WERI-Rb-1 (cell line): ENCODE measurements at regions not wholly inside any gene's neighbourhood (a gene's known extent, or its start where the extent isn't known, plus 50 kb on each side); places are given as distances from the start of the nearest gene placed in this dataset.

Experiments
- DNase-seq: peaks from one replicate; pipeline ENCODE4 v3.0.0-alpha.2; 2020
- H3K27ac ChIP-seq: fragments of 250-450 bp; sonication (Bioruptor Pico); 2 replicates; pipeline ENCODE4 v1.5.1; 2020; ENCODE audit warnings: mild to moderate bottlenecking, moderate library complexity
- H3K27me3 ChIP-seq: fragments of 250-450 bp; sonication (Bioruptor Pico); 2 replicates; pipeline ENCODE4 v1.5.1; 2021; ENCODE audit warnings: mild to moderate bottlenecking, low read depth, moderate library complexity; ENCODE audit not compliant: insufficient read depth, severe bottlenecking
- H3K36me3 ChIP-seq: fragments of 250-450 bp; sonication (Bioruptor Pico); 2 replicates; pipeline ENCODE4 v1.5.1; 2020; ENCODE audit warnings: mild to moderate bottlenecking, moderate library complexity
- H3K4me3 ChIP-seq: 2 replicates; pipeline ENCODE4 v1.5.1; 2011; ENCODE audit warnings: low read depth, mild to moderate bottlenecking, control low read depth, low read length
- H3K9me3 ChIP-seq: fragments of 250-450 bp; sonication (Bioruptor Pico); 2 replicates; pipeline ENCODE4 v1.5.1; 2021; ENCODE audit warnings: mild to moderate bottlenecking, moderate library complexity; ENCODE audit not compliant: severe bottlenecking
- TF ChIP-seq, protein P1 (sequence below): IDR thresholded peaks from 2 replicates; pipeline ENCODE4 v1.5.1; 2011; ENCODE audit warnings: low read depth, mild to moderate bottlenecking, control low read depth, inconsistent platforms, low read length

DNA sequence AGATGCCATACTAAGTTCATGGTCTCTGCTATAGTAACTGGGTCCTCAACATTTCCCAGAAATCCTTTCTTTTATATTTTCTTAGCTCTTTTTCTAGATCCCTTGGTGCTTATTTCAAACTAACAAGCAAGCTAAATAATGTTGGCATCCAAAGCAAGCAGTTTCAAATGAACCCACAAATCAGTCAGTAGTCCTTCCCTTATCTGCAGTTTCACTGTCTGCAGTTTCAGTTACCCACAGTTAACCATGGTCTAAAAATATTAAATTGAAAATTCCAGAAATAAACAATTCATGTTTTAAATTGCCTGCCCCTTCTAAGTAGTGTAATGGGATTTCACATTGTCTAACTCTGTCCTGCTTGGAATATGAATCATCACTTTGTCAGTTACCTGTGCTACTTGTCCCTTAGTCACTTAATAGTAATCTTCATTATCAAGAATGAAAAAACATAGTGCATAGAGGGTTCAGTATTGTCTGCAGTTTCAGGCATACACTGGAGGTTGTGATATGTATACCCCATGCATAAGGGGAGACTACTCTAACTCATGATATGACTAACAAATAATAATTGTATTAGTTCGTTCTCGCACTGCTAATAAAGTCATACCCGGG, 633.7 kb downstream of the MECOM start:
- Histone ChIP-seq H3K4me3 (no peak overlapping the region), H3K27ac (no peak overlapping the region), H3K9me3 (no peaks in the 10 kb centered on the region), H3K27me3 (no peaks in the 10 kb centered on the region), H3K36me3 (no peaks in the 10 kb centered on the region)
- no peak for DNase-seq
- TF ChIP-seq, protein P1, sequence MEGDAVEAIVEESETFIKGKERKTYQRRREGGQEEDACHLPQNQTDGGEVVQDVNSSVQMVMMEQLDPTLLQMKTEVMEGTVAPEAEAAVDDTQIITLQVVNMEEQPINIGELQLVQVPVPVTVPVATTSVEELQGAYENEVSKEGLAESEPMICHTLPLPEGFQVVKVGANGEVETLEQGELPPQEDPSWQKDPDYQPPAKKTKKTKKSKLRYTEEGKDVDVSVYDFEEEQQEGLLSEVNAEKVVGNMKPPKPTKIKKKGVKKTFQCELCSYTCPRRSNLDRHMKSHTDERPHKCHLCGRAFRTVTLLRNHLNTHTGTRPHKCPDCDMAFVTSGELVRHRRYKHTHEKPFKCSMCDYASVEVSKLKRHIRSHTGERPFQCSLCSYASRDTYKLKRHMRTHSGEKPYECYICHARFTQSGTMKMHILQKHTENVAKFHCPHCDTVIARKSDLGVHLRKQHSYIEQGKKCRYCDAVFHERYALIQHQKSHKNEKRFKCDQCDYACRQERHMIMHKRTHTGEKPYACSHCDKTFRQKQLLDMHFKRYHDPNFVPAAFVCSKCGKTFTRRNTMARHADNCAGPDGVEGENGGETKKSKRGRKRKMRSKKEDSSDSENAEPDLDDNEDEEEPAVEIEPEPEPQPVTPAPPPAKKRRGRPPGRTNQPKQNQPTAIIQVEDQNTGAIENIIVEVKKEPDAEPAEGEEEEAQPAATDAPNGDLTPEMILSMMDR = no peak

DNA sequence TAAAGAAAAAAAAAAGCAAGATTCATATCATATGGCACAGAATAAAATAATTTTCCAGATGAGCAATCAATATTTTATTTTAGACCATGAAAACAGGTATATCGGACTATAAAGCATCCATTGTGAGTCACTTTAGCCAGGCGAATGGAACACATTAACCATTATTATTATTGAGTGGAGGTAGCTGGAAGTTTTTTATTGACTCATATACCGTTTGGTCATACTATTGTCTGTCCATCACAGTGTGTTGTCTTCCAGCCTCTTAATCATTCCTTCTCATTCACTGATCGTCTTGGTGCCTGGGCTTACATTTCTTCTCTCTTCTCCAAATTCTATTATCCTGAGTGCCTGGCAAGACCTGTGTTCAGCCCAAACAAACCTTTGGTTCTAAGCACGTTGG, 634.8 kb downstream of the MECOM start:
- Histone ChIP-seq H3K36me3 (no peaks in the 10 kb centered on the region), H3K4me3 (no peak overlapping the region), H3K27ac (no peak overlapping the region), H3K9me3 (no peaks in the 10 kb centered on the region), H3K27me3 (no peaks in the 10 kb centered on the region)
- DNase-seq = no peak
- TF ChIP-seq, protein P1 = no peak

DNA sequence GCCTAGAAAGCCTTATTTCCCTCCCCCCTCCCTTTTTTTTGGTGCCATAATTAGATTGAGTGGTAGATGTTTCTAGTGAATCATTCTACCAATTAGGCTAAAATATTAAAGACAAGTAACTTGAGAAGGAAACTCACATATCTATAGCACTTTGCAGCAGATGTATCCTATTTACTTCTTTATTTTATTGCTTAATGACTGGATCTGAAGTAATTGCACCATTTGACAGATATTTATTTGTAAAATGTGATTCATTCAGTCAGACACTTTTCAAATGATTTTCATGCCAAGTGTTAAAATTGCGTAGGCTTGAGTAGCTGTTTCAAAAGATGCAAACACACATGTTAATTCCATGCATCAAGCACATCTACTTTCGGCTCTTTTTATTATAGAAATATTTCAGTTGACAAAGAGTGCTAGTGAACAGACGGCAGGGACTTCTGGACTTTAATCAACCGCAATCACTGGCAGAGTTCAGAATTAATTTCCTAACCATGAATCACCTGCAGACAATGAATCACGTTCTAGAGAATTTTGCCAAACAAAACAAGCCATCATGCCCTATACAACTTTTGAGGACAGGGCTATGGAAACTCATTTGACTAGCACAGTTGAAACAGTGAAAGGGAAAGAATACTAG, 636.8 kb downstream of the MECOM start:
- no peak overlapping the region for H3K4me3 ChIP-seq
- H3K27me3 ChIP-seq = no peaks in the 10 kb centered on the region
- TF ChIP-seq, protein P1 = no peak
- no peak overlapping the region for H3K27ac ChIP-seq
- H3K36me3 ChIP-seq = no peaks in the 10 kb centered on the region
- H3K9me3 ChIP-seq = no peaks in the 10 kb centered on the region
- DNase-seq = no peak

DNA sequence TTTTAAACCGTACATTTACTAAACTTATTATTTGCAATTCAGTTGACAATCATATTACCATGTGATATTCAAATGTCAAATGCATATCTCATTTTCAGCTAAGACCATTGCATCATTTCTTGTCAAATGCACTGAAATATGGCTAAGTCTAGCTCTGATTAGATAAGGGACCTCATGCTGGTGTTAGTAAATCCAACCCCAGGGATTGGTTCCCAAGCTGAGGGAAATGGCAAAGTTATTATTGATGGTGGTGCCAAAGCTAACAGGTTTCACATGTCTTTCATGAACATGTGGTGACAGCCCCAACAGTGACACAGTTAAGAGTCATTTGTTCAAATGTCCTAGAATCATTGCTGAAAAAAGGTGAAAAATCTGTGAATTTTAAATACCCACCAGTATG, 641.1 kb downstream of the MECOM start:
- TF ChIP-seq, protein P1 = no peak
- no peak overlapping the region for H3K4me3 ChIP-seq
- no peak overlapping the region for H3K27ac ChIP-seq
- DNase-seq = no peak
- no peaks in the 10 kb centered on the region for H3K9me3 ChIP-seq
- H3K27me3 ChIP-seq = no peaks in the 10 kb centered on the region
- H3K36me3 ChIP-seq = no peaks in the 10 kb centered on the region

DNA sequence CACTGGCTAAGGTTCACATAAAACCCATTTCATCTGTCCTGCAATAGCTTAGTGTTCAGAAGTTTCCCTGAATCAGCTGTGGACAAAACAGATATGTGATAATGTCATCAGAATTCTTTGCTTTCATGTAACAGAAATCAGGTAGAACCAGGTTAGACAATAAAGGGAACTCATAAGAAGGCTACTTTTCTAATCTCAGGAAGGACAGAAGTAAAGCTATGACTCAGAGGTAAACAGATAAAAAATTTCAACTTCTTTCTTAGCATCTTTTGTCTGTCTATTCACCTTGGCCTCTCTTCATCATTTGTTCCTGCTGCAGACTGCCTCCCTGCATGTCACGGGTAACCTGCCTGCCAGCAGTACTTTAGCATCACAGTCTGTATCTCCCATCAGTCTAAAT, 643.1 kb downstream of the MECOM start:
- Histone ChIP-seq H3K9me3 (no peaks in the 10 kb centered on the region), H3K36me3 (no peaks in the 10 kb centered on the region), H3K27me3 (no peaks in the 10 kb centered on the region), H3K4me3 (no peak overlapping the region), H3K27ac (no peak overlapping the region)
- no peak for DNase-seq
- TF ChIP-seq, protein P1 = no peak

DNA sequence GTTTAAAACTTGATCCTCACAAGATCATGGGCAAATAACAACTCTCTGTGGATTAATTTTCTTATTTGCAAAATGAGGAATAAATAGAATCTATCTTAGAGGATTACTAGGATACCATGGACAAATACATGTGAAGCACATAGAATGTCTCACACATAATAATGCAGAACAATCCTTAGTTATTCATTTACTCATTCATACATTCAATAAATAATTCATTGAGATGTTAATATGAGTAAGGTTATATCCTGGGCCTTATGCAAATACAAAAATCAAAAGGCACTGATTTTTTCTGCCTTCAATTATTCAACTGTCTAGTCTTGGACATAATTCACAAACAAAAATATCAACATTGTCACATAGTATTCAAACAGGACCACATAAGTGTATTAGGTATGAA, 654.1 kb downstream of the MECOM start:
- no peak for DNase-seq
- Histone ChIP-seq H3K27me3 (no peaks in the 10 kb centered on the region), H3K27ac (no peak overlapping the region), H3K4me3 (no peak overlapping the region), H3K9me3 (no peaks in the 10 kb centered on the region), H3K36me3 (no peaks in the 10 kb centered on the region)
- TF ChIP-seq, protein P1 = no peak
